Neural cell (in vitro differentiated cells): ENCODE measurements at regions not wholly inside any gene's neighbourhood (a gene's known extent, or its start where the extent isn't known, plus 50 kb on each side); places are given as distances from the start of the nearest gene placed in this dataset.

Experiments
- H2AFZ ChIP-seq: fragments of 200-600, 300-800 bp; sonication (generic), shearing (Covaris generic); 2 replicates; pipeline ENCODE4 v1.6.0; 2014; ENCODE audit warnings: low read depth, mild to moderate bottlenecking, antibody characterized with exemption, low read length, moderate library complexity
- H3F3A ChIP-seq: fragments of 200-600 bp; shearing (Covaris generic); 2 replicates; pipeline ENCODE4 v1.6.1; 2016; ENCODE audit warnings: mild to moderate bottlenecking, moderate library complexity, mixed read lengths, antibody characterized with exemption, low read length; ENCODE audit not compliant: insufficient read depth, poor library complexity, severe bottlenecking
- H3K27ac ChIP-seq: fragments of 200-600, 300-800 bp; sonication (generic), shearing (Covaris generic); 2 replicates; pipeline ENCODE4 v1.5.1; 2014; ENCODE audit warnings: mild to moderate bottlenecking, low read length, moderate library complexity
- H3K27me3 ChIP-seq: fragments of 300-800, 200-600 bp; sonication (generic), shearing (Covaris generic); 2 replicates; pipeline ENCODE4 v1.6.0; 2014; ENCODE audit warnings: mild to moderate bottlenecking, low read depth, low read length, moderate library complexity; ENCODE audit not compliant: insufficient read depth
- H3K36me3 ChIP-seq: fragments of 300-800, 200-600 bp; sonication (generic), shearing (Covaris generic); 2 replicates; pipeline ENCODE4 v1.5.1; 2014; ENCODE audit warnings: mild to moderate bottlenecking, antibody characterized with exemption, low read length, moderate library complexity; ENCODE audit not compliant: insufficient read depth
- H3K4me2 ChIP-seq: fragments of 300-800, 200-600 bp; sonication (generic), shearing (Covaris generic); 2 replicates; pipeline ENCODE4 v1.6.0; 2014; ENCODE audit warnings: mild to moderate bottlenecking, low read length
- H3K4me3 ChIP-seq: fragments of 300-800, 200-600 bp; sonication (generic), shearing (Covaris generic); 2 replicates; pipeline ENCODE4 v1.5.1; 2014; ENCODE audit warnings: mild to moderate bottlenecking, low read length, moderate library complexity
- H3K79me2 ChIP-seq: fragments of 200-600 bp; shearing (Covaris generic); replicated peaks from 2 replicates; pipeline ENCODE4 v1.6.0; 2014; ENCODE audit warnings: mild to moderate bottlenecking, low read length, moderate library complexity; ENCODE audit not compliant: insufficient read depth
- H3K9ac ChIP-seq: fragments of 300-800, 200-600 bp; sonication (generic), shearing (Covaris generic); 2 replicates; pipeline ENCODE4 v1.6.1; 2016; ENCODE audit warnings: mild to moderate bottlenecking, low read length, mixed read lengths
- H3K9me2 ChIP-seq: fragments of 200-600 bp; shearing (Covaris generic); 2 replicates; pipeline ENCODE4 v1.6.1; 2016; ENCODE audit warnings: mild to moderate bottlenecking, low read length, mixed read lengths; ENCODE audit not compliant: insufficient read depth
- H3K9me3 ChIP-seq: fragments of 200-600, 300-800 bp; sonication (generic), shearing (Covaris generic); 2 replicates; pipeline ENCODE4 v1.6.1; 2016; ENCODE audit warnings: mild to moderate bottlenecking, mixed run types, low read length, moderate library complexity, mixed read lengths
- H4K20me1 ChIP-seq: fragments of 200-600 bp; shearing (Covaris generic); 2 replicates; pipeline ENCODE4 v1.6.1; 2016; ENCODE audit warnings: mild to moderate bottlenecking, mixed run types; ENCODE audit not compliant: insufficient read depth
- EP300 ChIP-seq: fragments of 450-650 bp; conservative IDR thresholded peaks from 2 replicates; pipeline ENCODE4 v1.6.1; 2014; ENCODE audit warnings: antibody characterized with exemption, mild to moderate bottlenecking, moderate library complexity; ENCODE audit not compliant: poor library complexity, severe bottlenecking
- EZH2 ChIP-seq: fragments of 200-600, 300-800 bp; shearing (Covaris generic), sonication (generic); IDR thresholded peaks from 2 replicates; pipeline ENCODE4 v1.6.1; 2014; ENCODE audit warnings: antibody characterized with exemption, low read length, borderline replicate concordance, mild to moderate bottlenecking; ENCODE audit not compliant: insufficient read depth, poor library complexity, severe bottlenecking
- MXI1 ChIP-seq: fragments of 450-650 bp; conservative IDR thresholded peaks from 2 replicates; pipeline ENCODE4 v1.6.1; 2014; ENCODE audit warnings: antibody characterized with exemption, mild to moderate bottlenecking; ENCODE audit not compliant: poor library complexity, severe bottlenecking
- POLR2AphosphoS5 ChIP-seq: IDR thresholded peaks from 2 replicates; pipeline ENCODE4 v1.6.1; 2012
- RAD21 ChIP-seq: fragments of 450-650 bp; conservative IDR thresholded peaks from 2 replicates; pipeline ENCODE4 v1.6.1; 2014; ENCODE audit warnings: antibody characterized with exemption, mild to moderate bottlenecking, moderate library complexity
- SMC3 ChIP-seq: fragments of 450-650 bp; conservative IDR thresholded peaks from 2 replicates; pipeline ENCODE4 v1.6.1; 2014; ENCODE audit warnings: antibody characterized with exemption, mild to moderate bottlenecking, moderate library complexity; ENCODE audit not compliant: poor library complexity
- TAF1 ChIP-seq: IDR thresholded peaks from 2 replicates; pipeline ENCODE4 v1.6.1; 2012; ENCODE audit warnings: low read depth
- TF ChIP-seq, protein P1 (sequence below): fragments of 450-650 bp; IDR thresholded peaks from 2 replicates; pipeline ENCODE4 v1.5.1; 2014; ENCODE audit warnings: antibody characterized with exemption, mild to moderate bottlenecking, moderate library complexity; ENCODE audit not compliant: poor library complexity, severe bottlenecking
- TF ChIP-seq, protein P2 (sequence below): IDR thresholded peaks from 2 replicates; pipeline ENCODE4 v1.6.1; 2012; ENCODE audit warnings: borderline replicate concordance

GRCh38 chr15:69895202-69895601 lies 202.5 kb downstream of the TLE3 start:
- no peak overlapping the region for H2AFZ ChIP-seq
- no peak overlapping the region for H3K9ac ChIP-seq
- no peaks in the 10 kb centered on the region for H3K79me2 ChIP-seq
- no peak overlapping the region for H3K27ac ChIP-seq
- no peaks in the 10 kb centered on the region for H3K9me2 ChIP-seq
- H3K4me2 ChIP-seq, result no peak overlapping the region
- no peaks in the 10 kb centered on the region for H3K36me3 ChIP-seq
- no peak for TF ChIP-seq TAF1
- no peak for TF ChIP-seq SMC3
- TF ChIP-seq POLR2AphosphoS5, result no peak
- TF ChIP-seq, protein P1, sequence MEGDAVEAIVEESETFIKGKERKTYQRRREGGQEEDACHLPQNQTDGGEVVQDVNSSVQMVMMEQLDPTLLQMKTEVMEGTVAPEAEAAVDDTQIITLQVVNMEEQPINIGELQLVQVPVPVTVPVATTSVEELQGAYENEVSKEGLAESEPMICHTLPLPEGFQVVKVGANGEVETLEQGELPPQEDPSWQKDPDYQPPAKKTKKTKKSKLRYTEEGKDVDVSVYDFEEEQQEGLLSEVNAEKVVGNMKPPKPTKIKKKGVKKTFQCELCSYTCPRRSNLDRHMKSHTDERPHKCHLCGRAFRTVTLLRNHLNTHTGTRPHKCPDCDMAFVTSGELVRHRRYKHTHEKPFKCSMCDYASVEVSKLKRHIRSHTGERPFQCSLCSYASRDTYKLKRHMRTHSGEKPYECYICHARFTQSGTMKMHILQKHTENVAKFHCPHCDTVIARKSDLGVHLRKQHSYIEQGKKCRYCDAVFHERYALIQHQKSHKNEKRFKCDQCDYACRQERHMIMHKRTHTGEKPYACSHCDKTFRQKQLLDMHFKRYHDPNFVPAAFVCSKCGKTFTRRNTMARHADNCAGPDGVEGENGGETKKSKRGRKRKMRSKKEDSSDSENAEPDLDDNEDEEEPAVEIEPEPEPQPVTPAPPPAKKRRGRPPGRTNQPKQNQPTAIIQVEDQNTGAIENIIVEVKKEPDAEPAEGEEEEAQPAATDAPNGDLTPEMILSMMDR, result no peak
- no peak for TF ChIP-seq MXI1
- TF ChIP-seq EP300, result no peak
- TF ChIP-seq, protein P2, sequence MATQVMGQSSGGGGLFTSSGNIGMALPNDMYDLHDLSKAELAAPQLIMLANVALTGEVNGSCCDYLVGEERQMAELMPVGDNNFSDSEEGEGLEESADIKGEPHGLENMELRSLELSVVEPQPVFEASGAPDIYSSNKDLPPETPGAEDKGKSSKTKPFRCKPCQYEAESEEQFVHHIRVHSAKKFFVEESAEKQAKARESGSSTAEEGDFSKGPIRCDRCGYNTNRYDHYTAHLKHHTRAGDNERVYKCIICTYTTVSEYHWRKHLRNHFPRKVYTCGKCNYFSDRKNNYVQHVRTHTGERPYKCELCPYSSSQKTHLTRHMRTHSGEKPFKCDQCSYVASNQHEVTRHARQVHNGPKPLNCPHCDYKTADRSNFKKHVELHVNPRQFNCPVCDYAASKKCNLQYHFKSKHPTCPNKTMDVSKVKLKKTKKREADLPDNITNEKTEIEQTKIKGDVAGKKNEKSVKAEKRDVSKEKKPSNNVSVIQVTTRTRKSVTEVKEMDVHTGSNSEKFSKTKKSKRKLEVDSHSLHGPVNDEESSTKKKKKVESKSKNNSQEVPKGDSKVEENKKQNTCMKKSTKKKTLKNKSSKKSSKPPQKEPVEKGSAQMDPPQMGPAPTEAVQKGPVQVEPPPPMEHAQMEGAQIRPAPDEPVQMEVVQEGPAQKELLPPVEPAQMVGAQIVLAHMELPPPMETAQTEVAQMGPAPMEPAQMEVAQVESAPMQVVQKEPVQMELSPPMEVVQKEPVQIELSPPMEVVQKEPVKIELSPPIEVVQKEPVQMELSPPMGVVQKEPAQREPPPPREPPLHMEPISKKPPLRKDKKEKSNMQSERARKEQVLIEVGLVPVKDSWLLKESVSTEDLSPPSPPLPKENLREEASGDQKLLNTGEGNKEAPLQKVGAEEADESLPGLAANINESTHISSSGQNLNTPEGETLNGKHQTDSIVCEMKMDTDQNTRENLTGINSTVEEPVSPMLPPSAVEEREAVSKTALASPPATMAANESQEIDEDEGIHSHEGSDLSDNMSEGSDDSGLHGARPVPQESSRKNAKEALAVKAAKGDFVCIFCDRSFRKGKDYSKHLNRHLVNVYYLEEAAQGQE, result no peak
- no peak for TF ChIP-seq RAD21
- TF ChIP-seq EZH2, result no peak
- no peak overlapping the region for H3K4me3 ChIP-seq
- no peaks in the 10 kb centered on the region for H3K27me3 ChIP-seq
- H4K20me1 ChIP-seq, result no peaks in the 10 kb centered on the region
- H3F3A ChIP-seq, result no peaks in the 10 kb centered on the region
- no peaks in the 10 kb centered on the region for H3K9me3 ChIP-seq

- H3K9me2 ChIP-seq, result no peaks in the 10 kb centered on the region
- H3K79me2 ChIP-seq, result no peaks in the 10 kb centered on the region
- no peak overlapping the region for H3K4me3 ChIP-seq
- H3K36me3 ChIP-seq, result no peaks in the 10 kb centered on the region
- H3K27me3 ChIP-seq, result no peaks in the 10 kb centered on the region
- no peaks in the 10 kb centered on the region for H4K20me1 ChIP-seq
- H3K27ac ChIP-seq, result no peak overlapping the region
- no peak overlapping the region for H3K9ac ChIP-seq
- no peaks in the 10 kb centered on the region for H3K9me3 ChIP-seq
- H2AFZ ChIP-seq, result no peak overlapping the region
- H3F3A ChIP-seq, result no peaks in the 10 kb centered on the region
- TF ChIP-seq EZH2 (no peak), EP300 (no peak), POLR2AphosphoS5 (no peak), MXI1 (no peak)
- TF ChIP-seq, protein P1, result no peak
- no peak overlapping the region for H3K4me2 ChIP-seq
These were observed 201.1 kb downstream of the TLE3 start for GRCh38 chr15:69896606-69897005.
